GM19099 (cell line): ENCODE measurements at regions not wholly inside any gene's neighbourhood (a gene's known extent, or its start where the extent isn't known, plus 50 kb on each side); places are given as distances from the start of the nearest gene placed in this dataset.

Experiments used
- POLR2A ChIP-seq: IDR thresholded peaks from 3 replicates; pipeline ENCODE4 v1.6.1; 2011; ENCODE audit warnings: low read depth; ENCODE audit not compliant: insufficient read length; ENCODE audit errors: extremely low read depth

- no peak for TF ChIP-seq POLR2A
Measured at GRCh38 chr6:28767691-28768090, 156.1 kb downstream of the TRIM27 start.

GRCh38 chr6:28768187-28768913 lies 155.4 kb downstream of the TRIM27 start:
- no peak for TF ChIP-seq POLR2A

DNA sequence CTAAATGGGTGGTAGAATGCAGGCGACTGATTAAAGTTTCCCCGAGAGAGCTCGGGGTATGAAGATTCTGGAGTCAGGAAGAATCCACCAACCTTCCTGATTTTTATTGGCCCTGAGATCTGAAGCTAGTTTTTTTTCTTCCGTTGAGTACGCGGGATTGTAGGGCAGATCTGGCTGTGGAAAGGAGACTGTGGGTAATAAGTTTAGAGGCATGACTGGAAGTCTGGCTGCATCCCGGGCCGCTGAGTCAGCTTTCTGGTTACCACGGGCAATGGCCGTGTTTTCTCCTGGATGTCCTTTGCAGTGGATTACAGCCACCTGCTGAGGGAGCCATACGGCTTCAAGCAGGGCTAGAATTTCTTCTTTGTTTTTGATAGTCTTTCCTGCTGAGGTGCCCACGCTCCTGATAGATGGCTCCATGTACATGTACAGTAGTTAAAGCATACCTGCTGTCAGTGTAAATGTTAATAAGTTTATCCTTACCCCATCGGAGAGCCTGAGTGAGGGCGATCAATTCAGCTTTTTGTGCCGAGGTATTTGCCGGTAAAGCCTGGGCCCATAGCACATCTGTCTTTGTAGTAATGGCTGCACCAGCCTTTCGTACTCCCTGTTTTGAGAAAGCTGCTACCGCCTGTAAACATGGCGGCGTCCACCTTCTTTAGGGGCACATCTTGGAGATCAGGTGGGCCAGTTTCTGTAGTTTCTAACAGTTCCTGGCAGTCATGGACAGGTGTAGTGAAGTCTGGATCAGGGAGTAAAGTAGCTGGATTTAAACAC lies 154.0 kb downstream of the TRIM27 start:
- no peak for TF ChIP-seq POLR2A

- TF ChIP-seq POLR2A, result no peak
Measured at GRCh38 chr6:28770732-28771131, 153.1 kb downstream of the TRIM27 start.

DNA sequence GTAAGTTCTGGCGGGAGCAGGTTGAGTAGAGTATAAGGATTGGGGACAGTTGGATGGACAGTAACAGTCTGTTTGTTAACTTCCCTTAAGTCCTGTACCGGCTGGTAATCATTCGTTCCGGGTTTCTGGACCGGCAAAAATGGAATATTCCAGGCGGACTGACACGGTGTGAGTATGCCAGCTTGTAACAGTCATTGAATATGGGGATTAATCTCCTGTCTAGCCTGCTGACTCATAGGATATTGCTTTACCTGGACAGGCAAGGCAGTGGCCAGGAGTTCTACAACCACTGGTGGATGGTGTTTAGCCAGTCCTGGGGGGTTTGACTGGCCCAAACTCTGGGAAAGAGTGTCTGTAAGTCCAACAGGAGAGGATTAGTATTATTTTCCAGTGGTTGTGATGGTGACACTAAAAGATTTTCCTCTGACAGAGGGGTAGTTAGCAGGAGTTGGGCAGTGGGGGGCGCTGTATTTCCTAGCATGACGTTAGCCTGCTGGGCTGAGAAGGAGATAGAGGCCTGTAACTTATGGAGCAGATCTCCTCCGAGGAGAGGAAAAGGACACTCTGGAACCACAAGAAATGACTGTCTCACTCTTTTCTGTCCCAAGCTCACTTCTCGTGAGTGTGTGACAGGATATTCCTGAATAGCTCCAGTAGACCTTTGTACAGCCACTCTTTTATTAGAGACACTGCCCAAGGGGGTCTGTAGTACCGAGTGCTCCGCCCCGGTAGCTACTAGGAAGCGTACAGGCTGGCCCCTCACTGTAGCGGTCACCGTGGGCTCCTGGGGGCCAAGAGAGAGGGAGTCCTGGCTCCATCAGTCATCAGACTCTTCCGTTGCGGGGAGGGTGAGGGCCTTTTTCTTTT lies 152.2 kb downstream of the TRIM27 start:
- no peak for TF ChIP-seq POLR2A

DNA sequence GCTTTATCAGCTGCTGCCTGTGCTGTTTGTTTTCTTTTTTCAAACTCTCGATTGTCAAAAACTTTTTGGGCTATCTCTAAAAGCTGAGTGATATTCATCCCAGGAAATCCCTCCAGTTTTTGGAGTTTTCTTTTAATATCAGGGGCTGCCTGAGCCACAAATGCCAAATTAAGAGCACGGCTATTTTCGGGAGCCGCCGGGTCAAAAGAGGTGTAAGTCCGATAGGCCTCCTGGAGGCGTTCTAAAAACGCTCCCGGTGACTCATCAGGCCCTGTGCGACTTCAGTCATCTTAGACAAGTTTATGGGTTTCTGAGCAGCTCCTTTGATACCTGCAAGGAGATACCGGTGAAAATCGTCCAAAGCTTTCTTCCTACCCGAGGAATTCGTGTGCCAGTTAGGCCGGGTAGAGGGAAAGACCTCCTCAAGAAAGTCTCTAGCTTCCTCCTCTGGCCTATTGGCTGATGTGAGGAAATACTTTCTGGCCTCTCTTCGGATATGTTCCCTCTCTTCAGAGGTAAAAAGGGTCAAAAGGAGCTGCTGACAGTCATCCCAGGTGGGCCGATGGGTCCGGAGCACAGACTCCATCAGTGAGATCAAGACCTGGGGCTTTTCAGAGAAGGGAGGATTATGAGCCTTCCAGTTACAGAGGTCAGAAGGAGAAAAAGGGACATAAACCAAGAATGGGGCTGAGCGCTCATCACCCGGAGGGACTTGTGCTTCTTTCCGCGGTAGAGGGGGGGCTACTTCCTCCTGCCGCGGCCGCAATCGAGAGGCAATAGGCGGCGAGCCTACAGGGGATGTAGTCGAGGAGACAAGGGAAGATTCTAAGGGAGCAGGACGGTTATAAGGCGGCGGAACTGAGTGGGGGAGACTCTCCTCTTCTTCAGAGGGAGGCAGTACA lies 151.1 kb downstream of the TRIM27 start:
- TF ChIP-seq POLR2A, result no peak

GRCh38 chr6:28774292-28775051 lies 149.3 kb downstream of the TRIM27 start:
- no peak for TF ChIP-seq POLR2A

DNA sequence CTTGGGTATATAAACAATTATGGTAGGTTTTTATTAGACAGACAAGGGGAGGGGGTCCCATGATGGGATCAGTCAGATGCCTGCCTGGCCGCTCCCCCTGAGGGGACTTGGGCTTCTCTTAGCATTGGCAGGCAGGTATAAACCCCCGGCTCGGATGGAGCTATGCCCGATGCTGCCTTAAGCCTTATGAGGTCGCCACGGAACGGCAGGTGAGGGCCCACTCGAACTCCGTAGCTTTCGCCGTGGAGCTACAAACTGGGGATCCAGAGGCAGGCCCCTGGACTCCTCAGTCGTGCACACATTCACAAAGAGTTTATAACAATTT lies 148.8 kb downstream of the TRIM27 start:
- TF ChIP-seq POLR2A, result no peak

DNA sequence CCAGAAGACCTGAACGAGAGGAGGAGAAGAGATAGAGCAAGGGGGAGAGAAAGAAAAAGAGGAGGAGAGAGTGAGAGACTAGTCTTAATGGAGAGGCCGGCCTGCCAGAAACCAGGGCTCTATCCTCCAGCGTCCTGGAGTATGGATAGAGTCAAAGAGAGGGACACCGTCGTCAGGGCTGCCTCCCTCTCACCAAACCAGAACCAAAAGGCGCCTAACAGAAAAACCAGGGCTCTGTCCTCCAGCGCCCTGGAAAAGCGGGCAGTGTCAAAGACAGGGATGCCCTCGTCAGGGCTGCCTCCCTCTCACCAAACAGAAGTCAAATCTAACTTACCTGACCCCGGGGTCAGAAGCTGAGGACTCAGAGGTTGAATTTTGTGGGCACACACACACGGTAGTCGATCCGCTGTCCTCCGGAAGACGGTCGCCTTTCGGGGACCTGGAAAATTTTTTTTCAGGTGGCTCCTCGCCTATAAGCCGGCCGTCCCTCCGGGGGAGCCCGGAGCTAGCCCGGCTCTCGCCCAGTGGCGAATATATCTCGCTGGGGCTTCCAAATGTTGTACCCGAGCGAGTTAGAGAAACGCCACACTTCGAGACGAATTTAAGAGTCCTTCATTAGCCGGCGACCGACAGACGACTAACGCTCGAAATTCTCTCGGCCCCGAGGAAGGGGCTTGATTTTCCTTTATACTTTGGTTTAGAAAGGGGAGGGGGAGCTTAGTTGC lies 148.2 kb downstream of the TRIM27 start:
- no peak for TF ChIP-seq POLR2A

- TF ChIP-seq POLR2A, result no peak
Measured at GRCh38 chr6:28776269-28777146, 147.3 kb downstream of the TRIM27 start.

GRCh38 chr6:28777147-28777461 lies 146.7 kb downstream of the TRIM27 start:
- TF ChIP-seq POLR2A, result no peak

DNA sequence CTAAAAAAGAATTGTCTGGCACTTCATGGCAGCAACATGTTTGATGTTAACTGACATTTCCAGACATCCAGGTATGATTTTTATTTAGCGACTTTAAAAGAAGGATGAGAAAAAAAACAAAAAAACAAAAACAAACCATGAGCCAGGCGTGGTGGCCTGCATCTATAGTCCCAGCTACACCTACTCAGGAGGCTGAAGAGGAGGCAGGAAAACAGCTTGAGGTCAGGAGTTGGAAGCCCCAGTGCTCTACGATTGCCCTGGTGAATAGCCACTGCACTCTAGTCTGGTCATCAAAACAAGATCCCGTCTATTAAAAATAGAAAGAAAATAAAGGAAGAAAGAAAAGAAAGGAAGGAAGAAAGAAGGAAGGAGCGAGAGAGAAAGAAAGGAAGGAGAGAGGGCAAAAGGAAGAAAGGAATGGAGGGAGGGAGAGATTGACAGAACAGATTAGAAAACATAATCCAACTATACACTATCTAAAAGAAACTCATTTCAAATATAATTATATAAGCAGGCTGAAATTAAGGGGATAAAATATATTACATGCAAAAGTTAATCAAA lies 141.6 kb downstream of the TRIM27 start:
- TF ChIP-seq POLR2A, result no peak
